Urinary bladder (tissue), 3 donors: ENCODE measurements at regions not wholly inside any gene's neighbourhood (a gene's known extent, or its start where the extent isn't known, plus 50 kb on each side); places are given as distances from the start of the nearest gene placed in this dataset.

Source experiments
- DNase-seq: peaks from one replicate; pipeline ENCODE4 v3.0.0-alpha.2; 2015; ENCODE audit errors: extremely low spot score
- H3K27ac ChIP-seq: one replicate; pipeline ENCODE4 v1.5.1; 2013; ENCODE audit warnings: low read depth, mild to moderate bottlenecking, moderate library complexity
- H3K36me3 ChIP-seq: one replicate; pipeline ENCODE4 v1.6.1; 2013; ENCODE audit warnings: mild to moderate bottlenecking, moderate library complexity; ENCODE audit not compliant: insufficient read depth
- H3K4me1 ChIP-seq: one replicate; pipeline ENCODE4 v1.6.1; 2013; ENCODE audit warnings: mild to moderate bottlenecking, moderate library complexity; ENCODE audit not compliant: insufficient read depth
- H3K4me3 ChIP-seq: one replicate; pipeline ENCODE4 v1.5.1; 2013; ENCODE audit warnings: low read depth, low read length
- WGBS: extraction: QIAGEN DNeasy Blood & Tissue Kit; methylation state at CpG from one replicate; pipeline ENCODE4 v1.1.7; 2013; 5-methylcytosine and 5-hydroxymethylcytosine counted together
- donor health status: healthy with polysubstance abuse.
- donor health status: healthy.

GRCh38 chr1:239322369-239322768, 64.0 kb upstream of the CHRM3 start:
- Histone ChIP-seq H3K27ac (no peak overlapping the region), H3K4me3 (no peak overlapping the region), H3K4me1 (no peaks in the 10 kb centered on the region), H3K36me3 (peaks cover 1% of the 10 kb centered on the region)
- 60% methylated on average over 4 of the region's 4 CpGs for WGBS
- DNase-seq = no peak

GRCh38 chr1:239321877-239322276, 64.5 kb upstream of the CHRM3 start:
- peaks cover 1% of the 10 kb centered on the region for H3K36me3 ChIP-seq
- no peak overlapping the region for H3K4me3 ChIP-seq
- no peak overlapping the region for H3K27ac ChIP-seq
- DNase-seq = no peak
- 83% methylated on average over 1 of the region's 1 CpG for WGBS
- no peaks in the 10 kb centered on the region for H3K4me1 ChIP-seq

- H3K4me1 ChIP-seq = no peaks in the 10 kb centered on the region
- H3K36me3 ChIP-seq = no peaks in the 10 kb centered on the region
- 98% methylated on average over 1 of the region's 1 CpG for WGBS
- no peak overlapping the region for H3K4me3 ChIP-seq
- no peak overlapping the region for H3K27ac ChIP-seq
- no peak for DNase-seq
Measured at GRCh38 chr1:239317948-239318347, 68.4 kb upstream of the CHRM3 start.

GRCh38 chr1:239315631-239316217, 70.6 kb upstream of the CHRM3 start:
- Histone ChIP-seq H3K4me1 (no peaks in the 10 kb centered on the region), H3K27ac (no peak overlapping the region), H3K4me3 (no peak overlapping the region), H3K36me3 (no peaks in the 10 kb centered on the region)
- DNase-seq = no peak
- 82% methylated on average over 3 of the region's 3 CpGs for WGBS

- no peak overlapping the region for H3K27ac ChIP-seq
- no peak for DNase-seq
- H3K36me3 ChIP-seq = no peaks in the 10 kb centered on the region
- H3K4me3 ChIP-seq = no peak overlapping the region
- 84% methylated on average over 5 of the region's 5 CpGs for WGBS
- no peaks in the 10 kb centered on the region for H3K4me1 ChIP-seq
Measured at GRCh38 chr1:239311331-239311730, 75.0 kb upstream of the CHRM3 start.

- no peak overlapping the region for H3K27ac ChIP-seq
- H3K4me3 ChIP-seq = no peak overlapping the region
- H3K36me3 ChIP-seq = no peaks in the 10 kb centered on the region
- WGBS = 48% methylated on average over 6 of the region's 6 CpGs
- DNase-seq = no peak
- no peaks in the 10 kb centered on the region for H3K4me1 ChIP-seq
Measured at GRCh38 chr1:239308701-239309333, 77.6 kb upstream of the CHRM3 start.

GRCh38 chr1:239307886-239308285, 78.5 kb upstream of the CHRM3 start:
- WGBS = 63% methylated on average over 2 of the region's 2 CpGs
- Histone ChIP-seq H3K36me3 (no peaks in the 10 kb centered on the region), H3K4me1 (no peaks in the 10 kb centered on the region), H3K27ac (no peak overlapping the region), H3K4me3 (no peak overlapping the region)
- no peak for DNase-seq

GRCh38 chr1:239306426-239306825, 79.9 kb upstream of the CHRM3 start:
- no peaks in the 10 kb centered on the region for H3K36me3 ChIP-seq
- no peak for DNase-seq
- no peak overlapping the region for H3K4me3 ChIP-seq
- WGBS = 53% methylated on average over 5 of the region's 5 CpGs
- H3K4me1 ChIP-seq = no peaks in the 10 kb centered on the region
- H3K27ac ChIP-seq = no peak overlapping the region

GRCh38 chr1:239303289-239303688, 83.1 kb upstream of the CHRM3 start:
- 92% methylated on average over 9 of the region's 9 CpGs for WGBS
- DNase-seq = no peak

GRCh38 chr1:239302696-239303095, 83.7 kb upstream of the CHRM3 start:
- 85% methylated on average over 3 of the region's 3 CpGs for WGBS
- DNase-seq = no peak
- Histone ChIP-seq H3K4me3 (no peak overlapping the region), H3K36me3 (no peaks in the 10 kb centered on the region), H3K27ac (no peak overlapping the region), H3K4me1 (no peaks in the 10 kb centered on the region)

More at GRCh38 chr1:239303289-239303688, 83.1 kb upstream of the CHRM3 start:
- Histone ChIP-seq H3K36me3 (no peaks in the 10 kb centered on the region), H3K4me3 (no peak overlapping the region), H3K27ac (no peak overlapping the region), H3K4me1 (no peaks in the 10 kb centered on the region)

- no peak for DNase-seq
- Histone ChIP-seq H3K4me3 (no peak overlapping the region), H3K4me1 (no peaks in the 10 kb centered on the region), H3K36me3 (no peaks in the 10 kb centered on the region), H3K27ac (no peak overlapping the region)
- WGBS = 89% methylated on average over 3 of the region's 3 CpGs
Measured at GRCh38 chr1:239301251-239301650, 85.1 kb upstream of the CHRM3 start.

- no peaks in the 10 kb centered on the region for H3K36me3 ChIP-seq
- WGBS = 97% methylated on average over 7 of the region's 7 CpGs
- H3K4me1 ChIP-seq = no peaks in the 10 kb centered on the region
- DNase-seq = no peak
- no peak overlapping the region for H3K27ac ChIP-seq
- H3K4me3 ChIP-seq = no peak overlapping the region
Measured at GRCh38 chr1:239297910-239298309, 88.5 kb upstream of the CHRM3 start.

- Histone ChIP-seq H3K27ac (no peak overlapping the region), H3K4me1 (no peaks in the 10 kb centered on the region), H3K36me3 (no peaks in the 10 kb centered on the region), H3K4me3 (no peak overlapping the region)
- no peak for DNase-seq
- 48% methylated on average over 7 of the region's 7 CpGs for WGBS
Measured at GRCh38 chr1:239293350-239294110, 92.8 kb upstream of the CHRM3 start.
